Hypothalamus (tissue), 51 donors: ENCODE measurements at regions not wholly inside any gene's neighbourhood (a gene's known extent, or its start where the extent isn't known, plus 50 kb on each side); places are given as distances from the start of the nearest gene placed in this dataset.

Experiments used
- DNase-seq, 51 donors: peaks; one replicate each; lab custom pipeline; 2025; lab: John Stamatoyannopoulos, UW

- no peak for DNase-seq
Measured at GRCh38 chr12:93274937-93275336, 102.8 kb upstream of the NUDT4 start.

GRCh38 chr12:93275589-93275988 lies 102.1 kb upstream of the NUDT4 start:
- no peak for DNase-seq

- no peak for DNase-seq
Measured at GRCh38 chr12:93279565-93280412, 97.9 kb upstream of the NUDT4 start.

- DNase-seq = no peak
Measured at GRCh38 chr12:93287149-93287548, 90.6 kb upstream of the NUDT4 start.

GRCh38 chr12:93288626-93289025 lies 89.1 kb upstream of the NUDT4 start:
- no peak for DNase-seq

GRCh38 chr12:93290391-93290790 lies 87.3 kb upstream of the NUDT4 start:
- no peak for DNase-seq

- DNase-seq = no peak
Measured at GRCh38 chr12:93292213-93292612, 85.5 kb upstream of the NUDT4 start.

- DNase-seq = no peak
Measured at GRCh38 chr12:93292731-93293566, 84.8 kb upstream of the NUDT4 start.

- DNase-seq = no peak
Measured at GRCh38 chr12:93297032-93297431, 80.7 kb upstream of the NUDT4 start.

- no peak for DNase-seq
Measured at GRCh38 chr12:93297536-93297935, 80.2 kb upstream of the NUDT4 start.

GRCh38 chr12:93299262-93299846 lies 78.4 kb upstream of the NUDT4 start:
- no peak for DNase-seq

GRCh38 chr12:93300611-93301021 lies 77.1 kb upstream of the NUDT4 start:
- no peak for DNase-seq

GRCh38 chr12:93302331-93303229 lies 75.1 kb upstream of the NUDT4 start:
- DNase-seq = no peak

- DNase-seq = no peak
Measured at GRCh38 chr12:93306636-93307035, 71.1 kb upstream of the NUDT4 start.

GRCh38 chr12:93308281-93308680 lies 69.4 kb upstream of the NUDT4 start:
- DNase-seq = no peak

- no peak for DNase-seq
Measured at GRCh38 chr12:93311827-93312226, 65.9 kb upstream of the NUDT4 start.

GRCh38 chr12:93314177-93314497 lies 63.6 kb upstream of the NUDT4 start:
- no peak for DNase-seq

- no peak for DNase-seq
Measured at GRCh38 chr12:93315385-93315906, 62.3 kb upstream of the NUDT4 start.

GRCh38 chr12:93315907-93316622 lies 61.7 kb upstream of the NUDT4 start:
- no peak for DNase-seq

- DNase-seq = no peak
Measured at GRCh38 chr12:93316623-93316971, 61.1 kb upstream of the NUDT4 start.
